ENCODE measurements at regions not wholly inside any gene's neighbourhood (a gene's known extent, or its start where the extent isn't known, plus 50 kb on each side); places are given as distances from the start of the nearest gene placed in this dataset.

- TF ChIP-seq POLR2A (IDR thresholded peaks at IDR 0.05) (no peak), CTCF (IDR thresholded peaks at IDR 0.05) (no peak)
These were observed 73.8 kb upstream of the RTL6 start for GRCh38 chr22:44571566-44572413.

Data from Peyer's patch (tissue), 4 donors.